Tibial nerve (tissue), 4 donors: ENCODE measurements at regions not wholly inside any gene's neighbourhood (a gene's known extent, or its start where the extent isn't known, plus 50 kb on each side); places are given as distances from the start of the nearest gene placed in this dataset.

Experiments
- EP300 ChIP-seq, 2 donors: sonication (generic); formaldehyde crosslinking; IDR thresholded peaks; one replicate each; pipeline ENCODE4 v1.6.1; 2017; ENCODE audit warnings: antibody characterized with exemption in 2 of 2, mild to moderate bottlenecking in 1 of 2
- POLR2A ChIP-seq, 2 donors: fragments of 450-650 bp; IDR thresholded peaks; one replicate each; pipeline ENCODE4 v1.6.1; 2017; ENCODE audit warnings: antibody characterized with exemption in 2 of 2, mild to moderate bottlenecking in 2 of 2, moderate library complexity in 2 of 2
- TF ChIP-seq, protein P1 (sequence below), 5 experiments: fragments of 200-600 bp in 3 of 5; fragments of 450-650 bp in 2 of 5; sonication (generic) in 3 of 5; IDR thresholded peaks; one replicate each; pipeline ENCODE4 v1.5.1; 2016 to 2019; ENCODE audit warnings: antibody characterized with exemption in 5 of 5, mild to moderate bottlenecking in 3 of 5, moderate library complexity in 2 of 5

GRCh38 chr5:6861667-6862066 is 148.4 kb downstream of the TENT4A start:
- TF ChIP-seq EP300 (IDR thresholded peaks at IDR 0.05) (no peak), POLR2A (IDR thresholded peaks at IDR 0.05) (no peak)
- TF ChIP-seq, protein P1, sequence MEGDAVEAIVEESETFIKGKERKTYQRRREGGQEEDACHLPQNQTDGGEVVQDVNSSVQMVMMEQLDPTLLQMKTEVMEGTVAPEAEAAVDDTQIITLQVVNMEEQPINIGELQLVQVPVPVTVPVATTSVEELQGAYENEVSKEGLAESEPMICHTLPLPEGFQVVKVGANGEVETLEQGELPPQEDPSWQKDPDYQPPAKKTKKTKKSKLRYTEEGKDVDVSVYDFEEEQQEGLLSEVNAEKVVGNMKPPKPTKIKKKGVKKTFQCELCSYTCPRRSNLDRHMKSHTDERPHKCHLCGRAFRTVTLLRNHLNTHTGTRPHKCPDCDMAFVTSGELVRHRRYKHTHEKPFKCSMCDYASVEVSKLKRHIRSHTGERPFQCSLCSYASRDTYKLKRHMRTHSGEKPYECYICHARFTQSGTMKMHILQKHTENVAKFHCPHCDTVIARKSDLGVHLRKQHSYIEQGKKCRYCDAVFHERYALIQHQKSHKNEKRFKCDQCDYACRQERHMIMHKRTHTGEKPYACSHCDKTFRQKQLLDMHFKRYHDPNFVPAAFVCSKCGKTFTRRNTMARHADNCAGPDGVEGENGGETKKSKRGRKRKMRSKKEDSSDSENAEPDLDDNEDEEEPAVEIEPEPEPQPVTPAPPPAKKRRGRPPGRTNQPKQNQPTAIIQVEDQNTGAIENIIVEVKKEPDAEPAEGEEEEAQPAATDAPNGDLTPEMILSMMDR (IDR thresholded peaks at IDR 0.05), result no peak
